ENCODE measurements at regions not wholly inside any gene's neighbourhood (a gene's known extent, or its start where the extent isn't known, plus 50 kb on each side); places are given as distances from the start of the nearest gene placed in this dataset.

GRCh38 chr5:166431456-166431855 is 1860.0 kb upstream of the WWC1 start:
- no peak for DNase-seq (ENCODE audit: low spot score)
- TF ChIP-seq, protein P1, sequence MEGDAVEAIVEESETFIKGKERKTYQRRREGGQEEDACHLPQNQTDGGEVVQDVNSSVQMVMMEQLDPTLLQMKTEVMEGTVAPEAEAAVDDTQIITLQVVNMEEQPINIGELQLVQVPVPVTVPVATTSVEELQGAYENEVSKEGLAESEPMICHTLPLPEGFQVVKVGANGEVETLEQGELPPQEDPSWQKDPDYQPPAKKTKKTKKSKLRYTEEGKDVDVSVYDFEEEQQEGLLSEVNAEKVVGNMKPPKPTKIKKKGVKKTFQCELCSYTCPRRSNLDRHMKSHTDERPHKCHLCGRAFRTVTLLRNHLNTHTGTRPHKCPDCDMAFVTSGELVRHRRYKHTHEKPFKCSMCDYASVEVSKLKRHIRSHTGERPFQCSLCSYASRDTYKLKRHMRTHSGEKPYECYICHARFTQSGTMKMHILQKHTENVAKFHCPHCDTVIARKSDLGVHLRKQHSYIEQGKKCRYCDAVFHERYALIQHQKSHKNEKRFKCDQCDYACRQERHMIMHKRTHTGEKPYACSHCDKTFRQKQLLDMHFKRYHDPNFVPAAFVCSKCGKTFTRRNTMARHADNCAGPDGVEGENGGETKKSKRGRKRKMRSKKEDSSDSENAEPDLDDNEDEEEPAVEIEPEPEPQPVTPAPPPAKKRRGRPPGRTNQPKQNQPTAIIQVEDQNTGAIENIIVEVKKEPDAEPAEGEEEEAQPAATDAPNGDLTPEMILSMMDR (IDR thresholded peaks at IDR 0.05; ENCODE audit: extremely low read depth, missing control alignments): no peak

- TF ChIP-seq, protein P1 (IDR thresholded peaks at IDR 0.05; ENCODE audit: extremely low read depth, missing control alignments): no peak
- DNase-seq (ENCODE audit: low spot score): no peak
Observed at GRCh38 chr5:166433679-166434078, 1857.8 kb upstream of the WWC1 start.

DNA sequence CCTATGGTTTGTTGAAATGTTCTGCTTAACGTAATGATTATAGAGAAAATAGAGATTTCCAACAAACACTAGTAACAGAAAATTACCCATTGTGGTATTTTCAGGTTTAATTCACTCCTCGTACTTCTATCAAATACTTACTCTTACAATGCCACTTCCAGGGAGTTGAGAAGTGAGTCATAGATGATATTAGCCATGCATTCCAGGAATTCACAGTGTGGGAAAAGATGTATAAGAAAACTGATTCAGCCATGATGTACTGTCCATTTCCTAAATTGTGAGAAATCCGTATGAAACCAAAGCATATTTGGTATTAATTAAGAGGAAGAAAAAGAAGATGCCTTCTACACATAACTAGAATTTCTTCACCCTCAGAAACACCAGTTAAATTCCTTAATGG is 1854.6 kb upstream of the WWC1 start:
- no peak for DNase-seq (ENCODE audit: low spot score)
- TF ChIP-seq, protein P1 (IDR thresholded peaks at IDR 0.05; ENCODE audit: extremely low read depth, missing control alignments): no peak

- TF ChIP-seq, protein P1 (IDR thresholded peaks at IDR 0.05; ENCODE audit: extremely low read depth, missing control alignments): no peak
- DNase-seq (ENCODE audit: low spot score): no peak
Observed at GRCh38 chr5:166486348-166486747, 1805.1 kb upstream of the WWC1 start.

DNA sequence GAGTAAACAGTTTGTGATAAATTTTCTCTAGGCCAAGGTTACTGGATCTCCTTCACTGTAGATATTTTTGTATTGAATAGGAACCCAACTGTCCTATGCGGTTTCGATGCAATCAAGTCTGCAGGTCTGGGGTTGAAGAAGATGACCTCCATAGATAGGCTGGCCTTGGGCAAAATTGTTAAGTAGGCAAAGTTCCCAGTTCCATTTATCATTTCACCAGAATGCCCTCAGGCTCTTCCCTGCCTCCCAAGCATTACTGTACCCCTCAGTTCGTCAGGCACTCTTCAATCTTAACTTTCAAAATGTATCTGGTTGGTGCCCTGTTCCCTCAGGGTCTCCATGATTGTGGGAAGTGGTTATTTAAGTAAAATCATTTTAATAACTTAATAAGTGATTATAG is 1802.9 kb upstream of the WWC1 start:
- DNase-seq (ENCODE audit: low spot score): no peak
- TF ChIP-seq, protein P1 (IDR thresholded peaks at IDR 0.05; ENCODE audit: extremely low read depth, missing control alignments): no peak

- TF ChIP-seq, protein P1 (IDR thresholded peaks at IDR 0.05; ENCODE audit: extremely low read depth, missing control alignments): no peak
- DNase-seq (ENCODE audit: low spot score): no peak
Observed at GRCh38 chr5:166493040-166493439, 1798.4 kb upstream of the WWC1 start.

DNA sequence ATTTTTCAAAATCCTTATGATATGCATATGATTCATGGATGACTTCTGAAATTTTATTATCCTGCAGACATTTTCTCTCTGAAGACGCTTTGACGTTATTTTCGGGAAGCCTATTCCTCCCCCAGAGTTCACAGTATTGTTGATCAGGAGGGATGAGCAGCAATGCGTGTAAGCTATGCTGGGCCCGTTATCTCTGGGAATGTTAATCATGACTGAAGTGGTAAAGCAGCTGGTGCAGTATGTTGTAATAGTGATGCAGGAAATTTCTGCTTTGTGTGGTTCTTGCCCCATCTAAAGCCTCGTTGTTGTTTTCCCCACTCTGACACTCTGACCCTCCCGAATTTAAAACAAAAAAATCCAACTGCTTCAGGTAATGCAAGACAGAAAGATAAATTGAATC is 1797.8 kb upstream of the WWC1 start:
- TF ChIP-seq, protein P1 (IDR thresholded peaks at IDR 0.05; ENCODE audit: extremely low read depth, missing control alignments): no peak
- DNase-seq (ENCODE audit: low spot score): no peak
